Spinal cord (tissue), 9 donors: ENCODE measurements at regions not wholly inside any gene's neighbourhood (a gene's known extent, or its start where the extent isn't known, plus 50 kb on each side); places are given as distances from the start of the nearest gene placed in this dataset.
A peak's percentile ranks its signal among the peaks of the same experiment; 100 is the strongest.

Experiments
- DNase-seq, 6 donors: peaks; one replicate each; pipeline versions ENCODE4 v3.0.0 to v3.0.0-alpha.2; 2013 to 2015; ENCODE audit warnings: low spot score in 6 of 6, low read depth in 4 of 6
- H3K27ac ChIP-seq: one replicate; pipeline ENCODE4 v1.5.1; 2013; ENCODE audit warnings: low read depth, low read length, control low read depth
- H3K27me3 ChIP-seq: one replicate; pipeline ENCODE4 v1.6.1; 2013; ENCODE audit warnings: low read length; ENCODE audit not compliant: control insufficient read depth, insufficient read depth
- H3K36me3 ChIP-seq: one replicate; pipeline ENCODE4 v1.6.1; 2013; ENCODE audit warnings: low read length; ENCODE audit not compliant: control insufficient read depth, insufficient read depth
- H3K4me1 ChIP-seq: one replicate; pipeline ENCODE4 v1.6.1; 2013; ENCODE audit warnings: low read length; ENCODE audit not compliant: control insufficient read depth, insufficient read depth
- H3K4me3 ChIP-seq: one replicate; pipeline ENCODE4 v1.5.1; 2013; ENCODE audit warnings: low read depth, low read length, control low read depth
- H3K9me3 ChIP-seq: one replicate; pipeline ENCODE4 v1.6.1; 2013; ENCODE audit warnings: low read length; ENCODE audit not compliant: control insufficient read depth, insufficient read depth
- WGBS: methylation state at CpG from one replicate; pipeline ENCODE4 v1.1.5; 2013; ENCODE audit warnings: missing lambda C conversion rate; ENCODE audit not compliant: insufficient coverage; 5-methylcytosine and 5-hydroxymethylcytosine counted together
- donor health status: healthy.

DNA sequence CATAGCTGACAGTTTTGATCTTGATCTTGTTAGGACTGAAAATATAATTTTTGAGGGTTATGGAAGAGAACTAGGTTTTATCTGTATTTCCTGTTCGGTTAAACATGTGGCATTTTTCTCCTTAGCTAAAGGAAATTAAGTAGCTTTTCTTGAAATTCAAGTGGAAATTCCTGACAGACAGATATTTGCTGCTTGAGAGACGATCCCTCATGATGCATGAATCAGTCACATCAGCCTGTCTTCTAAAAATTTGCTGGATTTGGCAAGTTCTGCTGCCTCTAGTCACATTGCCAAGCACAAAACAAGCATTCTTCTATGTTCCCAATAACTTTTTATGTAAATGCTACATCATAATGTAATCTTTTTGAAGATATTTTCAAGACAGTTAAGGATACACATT, 201.8 kb upstream of the ATP5MC3 start:
- no peak for DNase-seq
- Histone ChIP-seq H3K27ac (no peak overlapping the region), H3K4me3 (no peak overlapping the region), H3K27me3 (no peaks in the 10 kb centered on the region), H3K9me3 (peaks cover 10% of the 10 kb centered on the region), H3K36me3 (no peaks in the 10 kb centered on the region), H3K4me1 (no peaks in the 10 kb centered on the region)
- WGBS, result 73% methylated on average over 2 of the region's 2 CpGs

GRCh38 chr2:175373729-175374128, 192.2 kb upstream of the ATP5MC3 start:
- DNase-seq, result no peak
- no peaks in the 10 kb centered on the region for H3K4me1 ChIP-seq
- H3K9me3 ChIP-seq, result no peaks in the 10 kb centered on the region
- H3K27ac ChIP-seq, result no peak overlapping the region
- WGBS, result no CpG with 5 or more reads among the region's 1 CpG
- no peaks in the 10 kb centered on the region for H3K36me3 ChIP-seq
- H3K27me3 ChIP-seq, result peaks cover 5% of the 10 kb centered on the region
- no peak overlapping the region for H3K4me3 ChIP-seq

- no peaks in the 10 kb centered on the region for H3K9me3 ChIP-seq
- H3K4me3 ChIP-seq, result no peak overlapping the region
- WGBS, result 50% methylated on average over 5 of the region's 8 CpGs
- H3K4me1 ChIP-seq, result no peaks in the 10 kb centered on the region
- peak in 1 of 6 donors; percentile 44 for DNase-seq
- no peaks in the 10 kb centered on the region for H3K36me3 ChIP-seq
- H3K27me3 ChIP-seq, result peaks cover 5% of the 10 kb centered on the region
- H3K27ac ChIP-seq, result no peak overlapping the region
Observed at GRCh38 chr2:175372704-175373701, 191.5 kb upstream of the ATP5MC3 start.

DNA sequence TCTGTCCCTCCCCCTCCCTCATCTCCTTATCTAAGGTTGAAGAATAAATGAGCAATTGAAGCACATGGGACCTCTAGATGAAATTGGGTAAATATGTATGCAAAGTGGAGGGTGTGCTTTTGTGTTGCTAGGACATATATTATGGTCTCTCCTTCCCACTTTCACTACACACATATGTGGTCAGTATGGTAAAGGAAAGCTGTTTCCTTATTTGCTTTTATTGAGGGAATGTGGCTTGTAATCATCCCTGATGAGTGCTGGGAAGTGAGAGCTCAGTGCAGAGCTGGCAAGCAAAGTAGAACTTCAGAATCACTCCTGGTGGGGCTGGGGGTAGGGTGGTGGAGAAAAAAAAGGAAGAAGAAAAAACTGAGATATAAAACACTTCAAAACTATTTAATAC, 189.9 kb upstream of the ATP5MC3 start:
- H3K4me1 ChIP-seq, result no peaks in the 10 kb centered on the region
- no peak overlapping the region for H3K27ac ChIP-seq
- peaks cover 8% of the 10 kb centered on the region for H3K27me3 ChIP-seq
- H3K9me3 ChIP-seq, result no peaks in the 10 kb centered on the region
- H3K36me3 ChIP-seq, result no peaks in the 10 kb centered on the region
- no peak for DNase-seq
- no peak overlapping the region for H3K4me3 ChIP-seq

DNA sequence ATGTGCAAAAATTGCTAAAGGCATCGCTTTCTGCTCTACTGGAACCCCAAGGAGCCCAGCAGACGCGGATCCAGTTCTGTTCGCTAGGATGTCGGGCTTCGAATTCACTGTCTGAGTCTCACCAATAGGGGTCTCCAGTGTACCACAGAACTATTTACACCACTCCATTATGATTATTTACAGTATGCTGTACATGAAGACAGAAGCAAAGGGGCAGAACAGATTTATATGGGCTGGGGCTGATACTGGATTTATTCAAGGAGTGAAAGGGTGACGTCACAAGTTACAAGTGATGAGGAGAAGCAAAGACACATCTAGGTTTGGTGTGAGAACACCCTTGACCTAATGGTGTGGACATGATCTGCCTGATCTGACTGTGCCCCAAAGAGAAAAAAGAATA, 185.3 kb upstream of the ATP5MC3 start:
- H3K9me3 ChIP-seq, result no peaks in the 10 kb centered on the region
- H3K36me3 ChIP-seq, result no peaks in the 10 kb centered on the region
- no peak overlapping the region for H3K27ac ChIP-seq
- DNase-seq, result peak; percentile 48 to 93 (median 59)
- 5% methylated on average over 5 of the region's 7 CpGs for WGBS
- peaks cover 17% of the 10 kb centered on the region for H3K27me3 ChIP-seq
- H3K4me1 ChIP-seq, result no peaks in the 10 kb centered on the region
- H3K4me3 ChIP-seq, result no peak overlapping the region

DNA sequence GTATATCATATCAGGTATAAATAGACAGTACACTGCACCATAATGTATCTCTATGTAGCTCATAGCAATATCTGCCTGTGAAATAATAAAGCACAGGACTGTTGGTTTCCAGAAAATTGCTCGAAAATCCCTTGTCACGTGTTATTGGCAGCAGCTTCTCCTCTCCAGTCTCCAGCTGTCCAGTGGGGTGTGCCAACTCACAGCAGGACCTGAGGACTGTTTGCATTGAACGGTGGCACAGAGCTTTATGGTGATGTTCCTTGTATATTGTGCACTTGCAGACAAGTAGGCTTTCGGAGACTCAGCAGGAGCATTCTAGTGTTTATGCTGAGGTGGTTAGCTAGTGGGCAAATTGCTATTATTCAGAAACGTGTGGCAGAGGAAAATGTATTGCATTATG, 182.2 kb upstream of the ATP5MC3 start:
- Histone ChIP-seq H3K36me3 (no peaks in the 10 kb centered on the region), H3K4me1 (no peaks in the 10 kb centered on the region), H3K9me3 (no peaks in the 10 kb centered on the region), H3K27ac (no peak overlapping the region), H3K27me3 (peaks cover 16% of the 10 kb centered on the region), H3K4me3 (no peak overlapping the region)
- peak in 4 of 6 donors; percentile 18 to 92 (median 52) for DNase-seq
- WGBS, result 14% methylated on average over 4 of the region's 5 CpGs

GRCh38 chr2:175362331-175362730, 180.8 kb upstream of the ATP5MC3 start:
- peak in 2 of 6 donors; percentile 17 to 86 for DNase-seq
- H3K36me3 ChIP-seq, result no peaks in the 10 kb centered on the region
- H3K4me3 ChIP-seq, result no peak overlapping the region
- no peak overlapping the region for H3K27ac ChIP-seq
- no CpG with 5 or more reads among the region's 4 CpGs for WGBS
- no peaks in the 10 kb centered on the region for H3K9me3 ChIP-seq
- H3K4me1 ChIP-seq, result no peaks in the 10 kb centered on the region
- H3K27me3 ChIP-seq, result peaks cover 16% of the 10 kb centered on the region

DNA sequence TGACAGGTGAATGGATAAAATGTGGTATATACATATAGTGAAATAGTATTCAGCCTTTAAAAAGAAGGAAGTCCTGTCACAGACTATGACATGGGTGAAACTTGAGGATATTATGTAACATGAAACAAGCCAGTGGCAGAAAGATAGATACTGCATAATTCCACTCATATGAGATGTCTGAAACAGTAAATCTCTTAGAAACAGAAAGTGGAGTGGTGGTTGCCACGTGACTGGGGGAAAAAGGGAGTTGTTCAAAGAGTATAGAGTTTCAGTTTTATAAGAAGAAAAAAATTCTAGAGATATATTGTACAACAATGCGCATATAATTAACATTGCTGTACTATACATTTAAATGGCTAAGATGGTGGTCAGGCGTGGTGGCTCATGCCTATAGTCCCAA, 178.2 kb upstream of the ATP5MC3 start:
- no peaks in the 10 kb centered on the region for H3K36me3 ChIP-seq

GRCh38 chr2:175356901-175357300, 175.4 kb upstream of the ATP5MC3 start:
- Histone ChIP-seq H3K4me1 (no peaks in the 10 kb centered on the region), H3K4me3 (no peak overlapping the region), H3K9me3 (no peaks in the 10 kb centered on the region), H3K27ac (no peak overlapping the region), H3K27me3 (peaks cover 3% of the 10 kb centered on the region), H3K36me3 (no peaks in the 10 kb centered on the region)
- 80% methylated on average over 3 of the region's 4 CpGs for WGBS
- no peak for DNase-seq

More for the DNA sequence above, 178.2 kb upstream of the ATP5MC3 start:
- Histone ChIP-seq H3K4me3 (no peak overlapping the region), H3K27ac (no peak overlapping the region), H3K9me3 (no peaks in the 10 kb centered on the region), H3K27me3 (peaks cover 5% of the 10 kb centered on the region), H3K4me1 (no peaks in the 10 kb centered on the region)
- no peak for DNase-seq
- WGBS, result no CpG with 5 or more reads among the region's 3 CpGs

- WGBS, result 81% methylated on average over 3 of the region's 3 CpGs
- no peak overlapping the region for H3K27ac ChIP-seq
- no peaks in the 10 kb centered on the region for H3K36me3 ChIP-seq
- H3K27me3 ChIP-seq, result no peaks in the 10 kb centered on the region
- no peak for DNase-seq
- no peaks in the 10 kb centered on the region for H3K4me1 ChIP-seq
- H3K4me3 ChIP-seq, result no peak overlapping the region
- no peaks in the 10 kb centered on the region for H3K9me3 ChIP-seq
Observed at GRCh38 chr2:175355246-175355645, 173.7 kb upstream of the ATP5MC3 start.
